Esophagus mucosa (tissue), 1 donor: ENCODE measurements at regions not wholly inside any gene's neighbourhood (a gene's known extent, or its start where the extent isn't known, plus 50 kb on each side); places are given as distances from the start of the nearest gene placed in this dataset.
"Not testable (repeated sequence)": the region's sequence is repeated elsewhere in the genome, so short reads cannot be mapped to it uniquely, and the experiment has no call there.

Experiments used
- ATAC-seq: fragments of 200-7000 bp; cut with Tn5 transposase; one replicate; pipeline ENCODE4 v1.9.1; 2020
- donor health status: DM: yes; HTN: yes; CAD: no.

- ATAC-seq: peak; percentile 90
Measured at GRCh38 chr4:3880615-3881120, 114.5 kb downstream of the ADRA2C start.

GRCh38 chr4:3882316-3882885 is 116.2 kb downstream of the ADRA2C start:
- ATAC-seq: not testable (repeated sequence)

DNA sequence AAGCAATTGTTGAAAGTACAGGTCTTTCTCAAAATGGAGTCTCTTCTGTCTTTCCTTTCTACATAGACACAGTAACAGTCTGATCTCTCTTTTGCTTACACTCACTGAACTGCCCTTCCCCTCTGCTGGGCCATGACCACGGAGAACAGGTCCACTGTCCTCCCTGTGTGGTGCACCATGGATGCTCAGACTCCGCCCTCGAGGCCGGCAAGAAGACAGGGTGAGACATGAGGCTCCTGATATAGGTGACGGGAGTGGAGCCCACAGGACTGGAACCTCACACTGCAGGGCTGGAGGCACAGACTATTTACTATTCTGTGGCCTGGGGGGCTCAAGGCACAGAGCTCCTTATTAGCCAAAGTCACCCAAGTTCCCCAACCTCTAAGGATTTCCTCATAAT is 118.1 kb downstream of the ADRA2C start:
- ATAC-seq: not testable (repeated sequence)

GRCh38 chr4:3893590-3893989 is 127.4 kb downstream of the ADRA2C start:
- not testable (repeated sequence) for ATAC-seq

DNA sequence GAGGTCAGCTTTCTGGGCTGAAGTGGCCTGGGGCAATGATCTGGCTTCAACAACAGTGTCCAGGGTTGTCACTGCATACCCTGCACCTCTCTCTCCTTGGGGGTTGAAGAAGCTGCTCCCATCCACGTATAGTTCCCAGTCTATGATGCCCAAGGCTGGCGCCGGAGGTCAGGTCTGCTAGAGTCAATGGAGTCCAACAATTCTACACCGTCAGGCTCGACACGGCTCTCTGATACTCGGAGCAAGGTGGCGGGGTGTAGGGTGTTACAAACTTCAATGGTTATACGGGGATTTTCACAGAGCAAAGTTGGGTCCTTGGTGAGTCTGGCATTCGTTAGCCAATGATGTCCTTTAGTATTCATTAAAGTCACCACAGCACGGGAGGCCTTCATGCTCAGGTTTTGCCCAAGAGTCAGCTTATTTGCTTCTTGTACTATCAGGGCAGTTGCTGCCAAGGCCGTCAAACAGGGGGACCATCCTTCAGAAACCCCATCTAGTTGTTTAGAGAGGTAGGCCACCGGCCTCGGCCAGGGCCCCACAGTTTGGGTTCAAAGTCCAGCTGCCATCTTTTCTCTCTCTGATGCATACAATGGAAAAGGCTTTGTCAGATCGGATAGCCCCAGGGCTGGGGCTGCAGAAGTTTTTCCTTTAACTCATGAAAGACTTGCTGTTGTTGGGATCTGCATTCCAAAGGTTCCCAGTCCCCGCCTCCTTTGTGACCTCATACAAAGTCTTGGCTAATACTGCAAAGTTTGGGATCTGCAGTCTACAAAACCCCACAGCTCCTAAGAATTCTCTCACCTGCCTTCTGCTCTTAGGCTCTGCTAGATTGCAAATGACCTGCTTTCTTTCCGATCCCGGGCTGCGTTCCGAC is 128.1 kb downstream of the ADRA2C start:
- ATAC-seq: not testable (repeated sequence)

- no peak for ATAC-seq
Measured at GRCh38 chr4:3896441-3896840, 130.3 kb downstream of the ADRA2C start.

- not testable (repeated sequence) for ATAC-seq
Measured at GRCh38 chr4:3896871-3897578, 130.8 kb downstream of the ADRA2C start.

- no peak for ATAC-seq
Measured at GRCh38 chr4:3898098-3898497, 131.9 kb downstream of the ADRA2C start.

DNA sequence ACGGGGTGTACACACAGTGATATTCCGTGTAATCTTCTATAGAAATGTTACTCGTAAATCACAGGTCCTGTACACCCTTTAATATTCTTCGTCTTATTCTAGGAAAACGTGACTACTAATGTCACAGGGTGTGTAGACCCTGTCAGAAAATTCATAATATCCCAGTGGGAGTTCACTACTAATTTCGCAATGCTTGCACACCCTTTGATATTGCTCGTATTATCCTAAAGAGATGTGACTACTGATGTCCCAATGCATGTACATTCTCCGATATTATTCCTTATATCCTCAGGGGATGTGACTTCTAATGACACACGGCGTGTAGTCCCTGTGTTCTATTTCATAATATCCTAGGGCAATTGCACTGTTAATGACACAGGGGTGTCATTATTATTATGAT is 132.7 kb downstream of the ADRA2C start:
- ATAC-seq: not testable (repeated sequence)

DNA sequence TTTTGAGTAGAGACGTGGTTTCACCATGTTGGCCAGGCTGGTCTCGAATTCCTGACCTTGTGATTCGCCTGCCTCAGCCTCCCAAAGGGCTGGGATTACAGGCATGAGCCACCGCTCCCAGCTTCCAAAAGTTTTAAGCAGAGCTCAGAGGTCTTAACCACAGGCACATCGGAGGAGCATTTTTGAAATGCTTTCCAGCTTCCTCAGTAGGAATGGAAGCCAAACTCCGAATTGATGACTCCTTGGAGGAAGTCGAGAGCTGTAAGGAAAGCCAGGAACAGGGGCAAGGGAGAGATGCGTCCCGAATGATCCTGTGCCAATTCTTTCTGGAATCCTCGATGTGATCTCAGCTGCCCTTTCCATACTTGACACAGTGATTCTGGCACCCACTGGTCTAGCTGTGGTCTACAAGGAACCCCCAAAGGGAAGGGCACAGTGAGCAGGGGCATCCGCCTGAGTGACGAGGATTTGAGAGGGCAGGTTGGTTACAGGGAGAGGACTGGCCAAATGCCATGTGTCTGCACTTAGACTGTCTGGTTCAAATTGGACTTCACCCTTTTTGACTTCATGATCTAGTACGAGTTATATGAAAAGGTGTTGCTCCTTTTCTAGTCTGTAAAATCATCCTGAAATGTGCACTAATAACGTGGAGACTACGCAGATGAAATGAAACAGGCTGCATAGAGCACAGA is 138.2 kb downstream of the ADRA2C start:
- not testable (repeated sequence) for ATAC-seq

DNA sequence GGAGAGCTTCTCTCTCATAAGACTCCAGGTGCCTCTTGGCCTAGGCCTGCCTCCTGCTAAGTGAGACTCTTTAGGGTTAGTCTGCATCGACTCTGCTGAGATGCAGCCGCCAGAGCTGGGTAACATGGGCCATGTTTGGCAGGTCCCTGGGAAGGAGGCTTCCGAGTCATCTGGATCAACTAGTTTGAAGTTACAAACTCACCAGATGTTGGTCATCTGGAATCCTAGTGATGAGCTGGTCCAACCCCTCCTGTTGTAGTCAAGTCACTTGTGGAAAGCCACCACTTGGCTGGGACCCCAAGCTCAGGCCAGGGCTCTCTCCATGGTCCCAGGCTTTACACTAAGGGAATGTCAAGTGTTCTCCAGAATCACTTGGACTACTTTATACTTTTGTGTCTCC is 143.4 kb downstream of the ADRA2C start:
- ATAC-seq: not testable (repeated sequence)

DNA sequence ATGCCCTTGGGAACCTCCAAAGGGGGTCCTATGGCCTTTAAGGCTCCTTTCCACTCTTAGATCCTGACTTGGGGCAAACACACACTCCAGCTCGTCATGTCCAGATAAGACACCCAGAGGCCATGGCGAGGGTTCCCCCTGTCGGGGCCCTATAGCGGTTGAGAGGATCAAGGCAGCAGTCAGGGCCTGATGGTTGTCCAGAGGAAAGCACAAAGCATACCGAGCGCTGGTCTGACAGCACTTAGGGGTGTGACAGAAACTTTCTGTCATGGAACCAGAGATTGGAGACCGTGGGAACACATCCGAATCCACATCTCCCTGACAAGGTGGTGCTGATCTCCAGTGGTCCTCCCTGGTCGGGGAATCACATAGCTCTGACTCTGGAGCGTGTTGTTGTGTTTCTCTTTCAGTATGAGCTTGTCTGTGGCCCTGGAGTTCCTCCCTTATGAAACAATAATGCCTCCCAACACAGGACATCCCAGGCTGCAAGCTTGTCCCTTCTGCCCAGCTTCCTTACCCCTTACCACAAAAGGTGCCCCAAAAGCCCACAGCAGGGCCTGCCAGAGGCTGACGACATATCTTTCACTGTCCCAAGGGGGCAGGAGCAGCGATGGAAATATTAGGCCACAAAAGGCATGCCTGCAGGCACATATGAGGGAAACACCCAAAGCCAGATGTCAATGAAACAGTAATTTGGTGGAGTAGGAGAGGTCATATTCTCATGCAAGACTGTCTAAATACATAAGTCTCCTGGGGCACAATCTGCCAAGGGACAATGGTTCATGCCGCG is 144.2 kb downstream of the ADRA2C start:
- not testable (repeated sequence) for ATAC-seq

DNA sequence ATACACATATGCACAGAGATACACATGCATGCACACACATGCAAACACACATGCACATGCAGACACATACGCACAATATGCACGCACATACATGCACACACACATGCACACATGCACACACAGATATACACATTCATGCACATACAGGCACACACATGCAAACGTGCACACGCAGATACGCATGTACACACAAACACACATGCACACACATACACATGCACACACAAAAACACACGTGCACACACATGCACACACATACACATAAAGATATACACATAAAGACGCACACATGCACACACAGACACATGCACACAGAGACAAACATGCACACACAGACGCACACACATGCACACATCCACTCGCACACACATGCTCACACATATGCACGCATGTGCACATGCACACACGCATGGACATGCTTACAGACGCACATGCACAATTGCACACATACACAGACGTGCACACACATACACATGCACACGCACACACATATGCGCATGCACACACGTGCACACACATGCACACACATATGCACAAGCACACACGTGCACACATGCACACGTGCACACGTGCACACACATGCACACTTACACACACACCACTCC is 145.2 kb downstream of the ADRA2C start:
- ATAC-seq: no peak

GRCh38 chr4:3914511-3914910 is 148.3 kb downstream of the ADRA2C start:
- ATAC-seq: not testable (repeated sequence)

GRCh38 chr4:3919509-3919908 is 153.3 kb downstream of the ADRA2C start:
- ATAC-seq: not testable (repeated sequence)

- ATAC-seq: not testable (repeated sequence)
Measured at GRCh38 chr4:3921902-3922301, 155.7 kb downstream of the ADRA2C start.

DNA sequence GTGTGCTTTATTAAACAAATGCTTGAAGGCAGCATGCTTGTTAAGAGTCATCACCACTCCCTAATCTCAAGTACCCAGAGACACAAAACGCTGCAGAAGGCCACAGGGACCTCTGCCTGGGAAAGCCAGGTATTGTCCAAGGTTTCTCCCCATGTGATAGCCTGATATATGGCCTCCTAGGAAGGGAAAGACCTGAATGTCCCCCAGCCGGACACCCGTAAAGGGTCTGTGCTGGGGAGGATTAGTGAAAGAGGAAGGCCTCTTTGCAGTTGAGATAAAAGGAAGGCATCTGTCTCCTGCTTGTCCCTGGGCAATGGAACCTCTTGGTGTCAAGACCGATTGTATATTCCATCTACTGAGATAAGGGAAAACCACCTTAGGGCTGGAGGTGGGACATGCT is 159.7 kb downstream of the ADRA2C start:
- not testable (repeated sequence) for ATAC-seq

- not testable (repeated sequence) for ATAC-seq
Measured at GRCh38 chr4:3926271-3926670, 160.1 kb downstream of the ADRA2C start.

- ATAC-seq: not testable (repeated sequence)
Measured at GRCh38 chr4:3926969-3927755, 161.0 kb downstream of the ADRA2C start.

GRCh38 chr4:3929431-3929830 is 163.2 kb downstream of the ADRA2C start:
- ATAC-seq: not testable (repeated sequence)
